ENCODE measurements at regions not wholly inside any gene's neighbourhood (a gene's known extent, or its start where the extent isn't known, plus 50 kb on each side); places are given as distances from the start of the nearest gene placed in this dataset.

- no peak overlapping the region for H3K27ac Mint-ChIP-seq (ENCODE audit: unreplicated experiment)
- H3K27me3 Mint-ChIP-seq (ENCODE audit: insufficient read depth, unreplicated experiment): no peaks in the 10 kb centered on the region
- H3K4me3 Mint-ChIP-seq (ENCODE audit: unreplicated experiment): no peak overlapping the region
- no peak for TF ChIP-seq CTCF (IDR thresholded peaks at IDR 0.05; ENCODE audit: insufficient read depth in 1 of 2, low read depth in 1 of 2, low read length in 1 of 2, severe bottlenecking in 1 of 2, unreplicated experiment in 1 of 2)
- intact Hi-C loops (cut with micrococcal nuclease; ENCODE audit: unreplicated experiment): no loop called here
- no peaks in the 10 kb centered on the region for H3K36me3 Mint-ChIP-seq (ENCODE audit: insufficient read depth, unreplicated experiment)
- H3K4me1 Mint-ChIP-seq (ENCODE audit: low read depth, unreplicated experiment): no peaks in the 10 kb centered on the region
- no peaks in the 10 kb centered on the region for H3K9me3 Mint-ChIP-seq (ENCODE audit: unreplicated experiment)
- Histone ChIP-seq H3K4me3 (ENCODE audit: low read depth, low read length) (no peak overlapping the region), H3K27me3 (replicated peaks; ENCODE audit: control insufficient read depth, insufficient read depth, low read length) (no peaks in the 10 kb centered on the region), H3K36me3 (ENCODE audit: control insufficient read depth, insufficient read depth, low read length) (no peaks in the 10 kb centered on the region), H3K9me3 (no peaks in the 10 kb centered on the region), H3K4me1 (no peaks in the 10 kb centered on the region)
- ChIA-PET CTCF (no interaction called here), POLR2A (no interaction called here)
- no peak for DNase-seq
- no TSS peak for BruUV-seq (replicated peaks)
Observed at GRCh38 chr1:81600363-81600762, 200.4 kb upstream of the ADGRL2 start.

GRCh38 chr1:81598623-81599022 is 202.1 kb upstream of the ADGRL2 start:
- no peaks in the 10 kb centered on the region for H3K4me1 Mint-ChIP-seq (ENCODE audit: low read depth, unreplicated experiment)
- no peaks in the 10 kb centered on the region for H3K27me3 Mint-ChIP-seq (ENCODE audit: insufficient read depth, unreplicated experiment)
- ChIA-PET CTCF (no interaction called here), POLR2A (no interaction called here)
- Histone ChIP-seq H3K4me3 (ENCODE audit: low read depth, low read length) (no peak overlapping the region), H3K36me3 (ENCODE audit: control insufficient read depth, insufficient read depth, low read length) (no peaks in the 10 kb centered on the region), H3K4me1 (no peaks in the 10 kb centered on the region), H3K27me3 (replicated peaks; ENCODE audit: control insufficient read depth, insufficient read depth, low read length) (no peaks in the 10 kb centered on the region), H3K9me3 (no peaks in the 10 kb centered on the region)
- no peaks in the 10 kb centered on the region for H3K36me3 Mint-ChIP-seq (ENCODE audit: insufficient read depth, unreplicated experiment)
- no peak for DNase-seq
- H3K9me3 Mint-ChIP-seq (ENCODE audit: unreplicated experiment): no peaks in the 10 kb centered on the region
- H3K27ac Mint-ChIP-seq (ENCODE audit: unreplicated experiment): no peak overlapping the region
- TF ChIP-seq CTCF (IDR thresholded peaks at IDR 0.05; ENCODE audit: insufficient read depth in 1 of 2, low read depth in 1 of 2, low read length in 1 of 2, severe bottlenecking in 1 of 2, unreplicated experiment in 1 of 2): no peak
- no peak overlapping the region for H3K4me3 Mint-ChIP-seq (ENCODE audit: unreplicated experiment)
- BruUV-seq (replicated peaks): no TSS peak
- intact Hi-C loops (cut with micrococcal nuclease; ENCODE audit: unreplicated experiment): no loop called here

GRCh38 chr1:81597720-81598426 is 202.9 kb upstream of the ADGRL2 start:
- Histone ChIP-seq H3K4me3 (ENCODE audit: low read depth, low read length) (no peak overlapping the region), H3K27me3 (replicated peaks; ENCODE audit: control insufficient read depth, insufficient read depth, low read length) (no peaks in the 10 kb centered on the region), H3K4me1 (no peaks in the 10 kb centered on the region), H3K36me3 (ENCODE audit: control insufficient read depth, insufficient read depth, low read length) (no peaks in the 10 kb centered on the region), H3K9me3 (no peaks in the 10 kb centered on the region)
- Mint-ChIP-seq H3K27ac (ENCODE audit: unreplicated experiment) (no peak overlapping the region), H3K9me3 (ENCODE audit: unreplicated experiment) (no peaks in the 10 kb centered on the region), H3K36me3 (ENCODE audit: insufficient read depth, unreplicated experiment) (no peaks in the 10 kb centered on the region), H3K27me3 (ENCODE audit: insufficient read depth, unreplicated experiment) (no peaks in the 10 kb centered on the region), H3K4me3 (ENCODE audit: unreplicated experiment) (no peak overlapping the region), H3K4me1 (ENCODE audit: low read depth, unreplicated experiment) (no peaks in the 10 kb centered on the region)
- no TSS peak for BruUV-seq (replicated peaks)
- no peak for DNase-seq
- TF ChIP-seq CTCF (IDR thresholded peaks at IDR 0.05; ENCODE audit: insufficient read depth in 1 of 2, low read depth in 1 of 2, low read length in 1 of 2, severe bottlenecking in 1 of 2, unreplicated experiment in 1 of 2): no peak
- ChIA-PET CTCF (no interaction called here), POLR2A (no interaction called here)
- intact Hi-C loops (cut with micrococcal nuclease; ENCODE audit: unreplicated experiment): no loop called here

Measured in Caco-2 (cell line).